HFFc6 (cell line): ENCODE measurements at regions not wholly inside any gene's neighbourhood (a gene's known extent, or its start where the extent isn't known, plus 50 kb on each side); places are given as distances from the start of the nearest gene placed in this dataset.
"Not testable (repeated sequence)": the region's sequence is repeated elsewhere in the genome, so short reads cannot be mapped to it uniquely, and the experiment has no call there.

ENCODE experiments used
- DNase-seq: peaks from one replicate; pipeline ENCODE4 v3.0.0-alpha.2; 2018
- H3K27ac Mint-ChIP-seq: 2 replicates; pipeline ENCODE4 v1.8.0; 2020; ENCODE audit warnings: mild to moderate bottlenecking, mixed read lengths
- H3K27me3 Mint-ChIP-seq: 2 replicates; pipeline ENCODE4 v1.8.0; 2021; ENCODE audit warnings: mild to moderate bottlenecking, moderate library complexity, mixed read lengths; ENCODE audit not compliant: insufficient read depth
- H3K36me3 Mint-ChIP-seq: 2 replicates; pipeline ENCODE4 v1.8.0; 2021; ENCODE audit warnings: low read depth, mixed read lengths
- H3K4me1 Mint-ChIP-seq: 2 replicates; pipeline ENCODE4 v1.8.0; 2020; ENCODE audit warnings: low read depth, mixed read lengths
- H3K4me3 Mint-ChIP-seq: 2 replicates; pipeline ENCODE4 v1.8.0; 2020; ENCODE audit warnings: mild to moderate bottlenecking, moderate library complexity, mixed read lengths
- H3K9me3 Mint-ChIP-seq: 2 replicates; pipeline ENCODE4 v1.8.0; 2020; ENCODE audit warnings: mild to moderate bottlenecking, mixed read lengths
- TF ChIP-seq, protein P1 (sequence below): fragments of 200-600 bp; sonication (generic); IDR thresholded peaks from 2 replicates; pipeline ENCODE4 v1.5.0; 2021; ENCODE audit warnings: antibody characterized with exemption, mild to moderate bottlenecking

DNA sequence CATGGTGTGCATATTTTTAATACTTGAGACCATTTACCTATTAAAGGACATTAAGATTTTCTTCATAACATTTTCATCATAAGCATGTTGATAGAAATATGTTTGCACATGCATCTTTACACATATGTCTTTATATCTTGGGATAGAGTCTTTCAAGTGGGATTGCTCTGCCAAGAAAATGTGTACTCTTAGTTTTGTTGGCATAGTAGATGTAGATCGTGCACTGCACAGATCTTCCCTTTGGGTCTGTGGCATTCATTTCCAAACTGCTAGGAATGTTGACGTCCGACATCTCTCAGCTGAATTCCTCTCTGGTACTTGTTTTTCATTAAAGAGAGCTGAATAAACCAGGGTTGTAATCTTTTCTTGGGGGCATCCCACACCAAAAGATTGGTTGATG is 183.2 kb upstream of the RPRM start:
- Mint-ChIP-seq H3K9me3 (peaks cover 43% of the 10 kb centered on the region), H3K27ac (no peak overlapping the region), H3K4me1 (no peaks in the 10 kb centered on the region), H3K36me3 (no peaks in the 10 kb centered on the region), H3K27me3 (no peaks in the 10 kb centered on the region), H3K4me3 (no peak overlapping the region)
- DNase-seq = no peak
- TF ChIP-seq, protein P1, sequence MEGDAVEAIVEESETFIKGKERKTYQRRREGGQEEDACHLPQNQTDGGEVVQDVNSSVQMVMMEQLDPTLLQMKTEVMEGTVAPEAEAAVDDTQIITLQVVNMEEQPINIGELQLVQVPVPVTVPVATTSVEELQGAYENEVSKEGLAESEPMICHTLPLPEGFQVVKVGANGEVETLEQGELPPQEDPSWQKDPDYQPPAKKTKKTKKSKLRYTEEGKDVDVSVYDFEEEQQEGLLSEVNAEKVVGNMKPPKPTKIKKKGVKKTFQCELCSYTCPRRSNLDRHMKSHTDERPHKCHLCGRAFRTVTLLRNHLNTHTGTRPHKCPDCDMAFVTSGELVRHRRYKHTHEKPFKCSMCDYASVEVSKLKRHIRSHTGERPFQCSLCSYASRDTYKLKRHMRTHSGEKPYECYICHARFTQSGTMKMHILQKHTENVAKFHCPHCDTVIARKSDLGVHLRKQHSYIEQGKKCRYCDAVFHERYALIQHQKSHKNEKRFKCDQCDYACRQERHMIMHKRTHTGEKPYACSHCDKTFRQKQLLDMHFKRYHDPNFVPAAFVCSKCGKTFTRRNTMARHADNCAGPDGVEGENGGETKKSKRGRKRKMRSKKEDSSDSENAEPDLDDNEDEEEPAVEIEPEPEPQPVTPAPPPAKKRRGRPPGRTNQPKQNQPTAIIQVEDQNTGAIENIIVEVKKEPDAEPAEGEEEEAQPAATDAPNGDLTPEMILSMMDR = no peak

DNA sequence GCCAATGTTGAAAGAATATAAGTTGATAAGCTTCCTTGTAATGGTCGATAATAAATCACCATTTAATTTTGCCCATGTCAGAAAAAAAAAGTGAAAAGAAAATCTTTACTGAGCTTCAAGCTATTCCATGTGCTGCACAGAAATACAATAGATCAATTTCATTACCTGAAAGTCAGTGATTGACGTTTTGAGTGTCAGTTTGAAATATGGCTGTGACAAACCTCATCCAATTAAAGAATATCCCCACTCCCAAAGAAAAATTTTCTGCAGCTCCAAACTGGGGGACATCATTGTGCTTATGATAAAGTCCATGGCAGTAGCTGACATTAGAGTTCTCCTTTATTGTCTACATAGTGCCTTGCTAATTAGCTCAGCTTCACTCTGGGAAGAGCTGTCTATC is 184.8 kb upstream of the RPRM start:
- TF ChIP-seq, protein P1 = no peak
- Mint-ChIP-seq H3K4me1 (no peaks in the 10 kb centered on the region), H3K27ac (no peak overlapping the region), H3K4me3 (no peak overlapping the region), H3K36me3 (no peaks in the 10 kb centered on the region), H3K27me3 (no peaks in the 10 kb centered on the region), H3K9me3 (peaks cover 45% of the 10 kb centered on the region)
- no peak for DNase-seq

DNA sequence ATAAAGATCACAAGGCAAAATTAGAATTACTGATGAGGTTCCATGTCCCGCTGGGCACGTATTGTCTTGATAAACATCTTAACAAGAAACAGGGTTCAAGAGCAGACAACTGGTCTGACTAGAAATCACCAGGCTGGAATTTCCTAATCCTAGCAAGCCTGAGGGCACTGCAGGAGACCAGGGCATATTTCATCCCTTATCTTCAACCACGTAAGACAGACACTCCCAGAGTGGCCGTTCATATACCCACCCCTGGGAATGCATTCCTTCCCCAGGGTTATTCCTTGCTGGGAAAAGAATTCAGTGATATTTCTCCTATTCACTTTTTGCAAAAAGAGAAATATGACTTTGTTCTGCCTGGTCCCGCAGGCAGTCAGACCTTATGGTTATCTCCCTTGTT is 185.4 kb upstream of the RPRM start:
- peaks cover 48% of the 10 kb centered on the region for H3K9me3 Mint-ChIP-seq
- H3K4me3 Mint-ChIP-seq, H3K4me1 Mint-ChIP-seq, H3K27ac Mint-ChIP-seq, H3K36me3 Mint-ChIP-seq, DNase-seq, H3K27me3 Mint-ChIP-seq: not testable (repeated sequence)

DNA sequence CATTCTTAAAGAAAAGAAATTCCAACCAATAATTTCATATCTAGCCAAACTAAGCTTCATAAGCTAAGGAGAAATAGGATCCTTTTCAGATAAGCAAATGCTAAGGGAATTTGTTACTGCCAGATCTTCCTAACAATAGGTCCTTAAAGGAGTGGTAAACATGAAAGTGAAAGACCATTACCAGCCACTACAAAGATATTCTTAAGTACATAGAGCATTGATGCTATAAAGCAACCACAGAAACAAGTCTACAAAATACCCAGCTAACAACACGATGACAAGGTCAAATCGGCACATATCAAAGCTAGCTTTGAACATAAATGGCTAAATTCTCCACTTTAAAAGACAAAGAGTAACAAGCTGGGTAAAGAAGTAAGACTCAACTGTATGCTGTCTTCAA is 188.9 kb upstream of the RPRM start:
- Mint-ChIP-seq H3K36me3 (no peaks in the 10 kb centered on the region; the same call in 1 of the 2 replicates), H3K9me3 (peaks cover 62% of the 10 kb centered on the region), H3K4me1 (no peaks in the 10 kb centered on the region), H3K27ac (no peak overlapping the region), H3K27me3 (no peaks in the 10 kb centered on the region), H3K4me3 (no peak overlapping the region)
- TF ChIP-seq, protein P1 = no peak
- no peak for DNase-seq

- no peak for DNase-seq
- Mint-ChIP-seq H3K36me3 (no peaks in the 10 kb centered on the region; the same call in 1 of the 2 replicates), H3K4me3 (no peak overlapping the region), H3K9me3 (peaks cover 69% of the 10 kb centered on the region), H3K4me1 (no peaks in the 10 kb centered on the region), H3K27me3 (no peaks in the 10 kb centered on the region), H3K27ac (no peak overlapping the region)
- TF ChIP-seq, protein P1 = no peak
These were observed 190.4 kb upstream of the RPRM start for GRCh38 chr2:153668923-153669322.

DNA sequence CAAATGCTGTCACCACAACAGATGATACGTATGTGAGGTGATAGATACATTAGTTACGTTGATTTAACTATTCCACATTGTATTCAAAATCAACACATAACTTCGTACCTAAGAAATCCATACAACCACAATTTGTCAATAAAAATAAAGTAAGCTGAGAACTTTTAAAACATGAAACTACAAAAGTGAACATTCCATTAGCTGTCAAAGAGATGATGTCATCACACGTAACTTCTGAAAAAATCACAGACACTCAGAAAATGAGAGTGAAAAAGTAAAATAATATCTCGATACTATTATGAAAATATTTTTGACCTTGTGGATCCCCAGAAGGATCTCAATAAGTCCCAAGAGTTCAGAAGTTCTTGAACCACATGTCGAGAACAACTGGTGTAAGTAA is 161.6 kb upstream of the GALNT13 start:
- no peak overlapping the region for H3K4me3 Mint-ChIP-seq
- TF ChIP-seq, protein P1 = no peak
- no peaks in the 10 kb centered on the region for H3K4me1 Mint-ChIP-seq
- no peaks in the 10 kb centered on the region for H3K27me3 Mint-ChIP-seq
- no peak for DNase-seq
- no peak overlapping the region for H3K27ac Mint-ChIP-seq
- no peaks in the 10 kb centered on the region for H3K36me3 Mint-ChIP-seq
- peaks cover 26% of the 10 kb centered on the region for H3K9me3 Mint-ChIP-seq
